ENCODE measurements at regions not wholly inside any gene's neighbourhood (a gene's known extent, or its start where the extent isn't known, plus 50 kb on each side); places are given as distances from the start of the nearest gene placed in this dataset.
A peak's percentile ranks its signal among the peaks of the same experiment; 100 is the strongest.

DNA sequence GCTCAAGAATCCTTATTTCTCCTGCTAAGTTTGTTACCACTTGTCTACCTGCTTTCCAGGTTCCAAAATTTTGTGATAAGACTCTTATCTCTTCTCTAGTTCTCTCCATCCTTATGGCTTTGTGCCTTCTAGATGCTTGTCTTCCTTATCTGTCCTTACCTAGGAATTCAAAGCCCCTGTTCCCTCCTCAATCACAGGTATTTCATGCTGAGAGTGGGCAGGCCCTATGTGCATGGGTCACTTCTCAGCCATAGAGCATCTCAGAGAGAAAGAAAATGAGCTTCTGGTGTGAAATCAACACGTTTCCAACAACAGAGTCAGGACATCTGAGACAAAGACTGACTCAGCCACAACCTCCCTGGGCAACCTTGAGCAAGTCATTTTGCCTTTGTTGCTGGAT is 214.1 kb upstream of the TLE3 start:
- TF ChIP-seq SUZ12 (IDR thresholded peaks at IDR 0.05; ENCODE audit: extremely low read depth, insufficient read depth, insufficient read length) (no peak), ZNF274 (IDR thresholded peaks at IDR 0.05; ENCODE audit: low read depth, low read length) (no peak), YY1 (IDR thresholded peaks at IDR 0.05; ENCODE audit: insufficient read depth, insufficient read length) (no peak)
- no peaks in the 10 kb centered on the region for H3K9me3 ChIP-seq (ENCODE audit: insufficient read depth, low read length)

GRCh38 chr15:70309716-70310115 is 212.0 kb upstream of the TLE3 start:
- TF ChIP-seq YY1 (IDR thresholded peaks at IDR 0.05; ENCODE audit: insufficient read depth, insufficient read length), result no peak
- no peak for TF ChIP-seq ZNF274 (IDR thresholded peaks at IDR 0.05; ENCODE audit: low read depth, low read length)
- no peak for TF ChIP-seq SUZ12 (IDR thresholded peaks at IDR 0.05; ENCODE audit: extremely low read depth, insufficient read depth, insufficient read length)
- Histone ChIP-seq H3K4me1 (ENCODE audit: insufficient read depth, insufficient read length) (peaks cover 12% of the 10 kb centered on the region), H3K9ac (ENCODE audit: insufficient read length, low read depth) (no peak overlapping the region), H3K27me3 (ENCODE audit: insufficient read depth, insufficient read length) (no peaks in the 10 kb centered on the region), H3K9me3 (ENCODE audit: insufficient read depth, low read length) (no peaks in the 10 kb centered on the region; the same call in 1 of the 2 replicates), H3K4me3 (ENCODE audit: insufficient read length, low read depth) (no peak overlapping the region), H3K36me3 (ENCODE audit: insufficient read depth, insufficient read length, low read length) (no peaks in the 10 kb centered on the region)
- DNase-seq (ENCODE audit: low read depth, low spot score), result peak; percentile 47

More for the DNA sequence above, 214.1 kb upstream of the TLE3 start:
- Histone ChIP-seq H3K27me3 (ENCODE audit: insufficient read depth, insufficient read length) (no peaks in the 10 kb centered on the region), H3K4me3 (ENCODE audit: insufficient read length, low read depth) (no peak overlapping the region), H3K9ac (ENCODE audit: insufficient read length, low read depth) (no peak overlapping the region), H3K4me1 (ENCODE audit: insufficient read depth, insufficient read length) (peaks cover 12% of the 10 kb centered on the region), H3K36me3 (ENCODE audit: insufficient read depth, insufficient read length, low read length) (no peaks in the 10 kb centered on the region)
- no peak for DNase-seq (ENCODE audit: low read depth, low spot score)

DNA sequence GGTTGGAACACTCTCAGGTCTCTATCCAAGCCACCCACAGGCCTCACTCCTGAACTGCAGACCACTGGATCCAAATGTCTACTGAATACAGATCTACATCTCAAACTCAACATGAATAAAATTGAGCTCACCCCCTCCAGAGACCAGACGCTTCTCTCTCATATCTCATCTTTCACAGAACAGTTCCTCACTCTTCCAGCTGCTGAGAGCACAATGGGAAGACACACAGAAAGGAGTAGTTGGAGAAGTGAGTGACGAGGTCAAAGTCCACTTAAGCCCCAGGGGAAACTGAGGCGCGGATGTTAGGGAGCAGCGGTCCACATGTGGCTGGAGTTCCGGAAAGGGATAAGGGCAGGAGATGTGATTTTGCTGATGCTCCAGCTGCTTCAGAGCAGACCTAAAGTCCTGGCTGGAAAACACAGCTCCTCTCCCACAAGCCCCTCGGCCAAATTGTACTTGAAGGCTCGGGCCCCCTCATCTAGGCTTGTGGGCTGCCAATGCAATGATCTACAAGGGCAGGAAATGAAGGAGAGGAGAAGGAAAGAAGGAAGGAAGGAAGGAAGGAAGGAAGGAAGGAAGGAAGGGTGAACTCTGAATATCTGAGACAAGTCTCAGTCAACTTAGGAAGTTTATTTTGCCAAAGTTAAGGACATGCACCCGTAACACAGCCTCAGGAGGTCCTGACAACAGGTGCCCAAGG is 211.2 kb upstream of the TLE3 start:
- Histone ChIP-seq H3K4me3 (ENCODE audit: insufficient read length, low read depth) (no peak overlapping the region), H3K9me3 (ENCODE audit: insufficient read depth, low read length) (no peaks in the 10 kb centered on the region; the same call in 1 of the 2 replicates), H3K27me3 (ENCODE audit: insufficient read depth, insufficient read length) (no peaks in the 10 kb centered on the region), H3K9ac (ENCODE audit: insufficient read length, low read depth) (no peak overlapping the region), H3K4me1 (ENCODE audit: insufficient read depth, insufficient read length) (peaks cover 9% of the 10 kb centered on the region), H3K36me3 (ENCODE audit: insufficient read depth, insufficient read length, low read length) (no peaks in the 10 kb centered on the region)
- TF ChIP-seq ZNF274 (IDR thresholded peaks at IDR 0.05; ENCODE audit: low read depth, low read length), result no peak
- TF ChIP-seq SUZ12 (IDR thresholded peaks at IDR 0.05; ENCODE audit: extremely low read depth, insufficient read depth, insufficient read length), result no peak
- TF ChIP-seq YY1 (IDR thresholded peaks at IDR 0.05; ENCODE audit: insufficient read depth, insufficient read length), result no peak
- DNase-seq (ENCODE audit: low read depth, low spot score), result no peak

GRCh38 chr15:70308011-70308734 is 210.5 kb upstream of the TLE3 start:
- H3K4me1 ChIP-seq (ENCODE audit: insufficient read depth, insufficient read length), result peaks cover 5% of the 10 kb centered on the region
- H3K27me3 ChIP-seq (ENCODE audit: insufficient read depth, insufficient read length), result no peaks in the 10 kb centered on the region
- H3K36me3 ChIP-seq (ENCODE audit: insufficient read depth, insufficient read length, low read length), result no peaks in the 10 kb centered on the region
- H3K4me3 ChIP-seq (ENCODE audit: insufficient read length, low read depth), result no peak overlapping the region
- no peaks in the 10 kb centered on the region; the same call in 1 of the 2 replicates for H3K9me3 ChIP-seq (ENCODE audit: insufficient read depth, low read length)
- DNase-seq (ENCODE audit: low read depth, low spot score), result no peak
- TF ChIP-seq YY1 (IDR thresholded peaks at IDR 0.05; ENCODE audit: insufficient read depth, insufficient read length) (no peak), SUZ12 (IDR thresholded peaks at IDR 0.05; ENCODE audit: extremely low read depth, insufficient read depth, insufficient read length) (no peak), ZNF274 (IDR thresholded peaks at IDR 0.05; ENCODE audit: low read depth, low read length) (no peak)
- no peak overlapping the region for H3K9ac ChIP-seq (ENCODE audit: insufficient read length, low read depth)

DNA sequence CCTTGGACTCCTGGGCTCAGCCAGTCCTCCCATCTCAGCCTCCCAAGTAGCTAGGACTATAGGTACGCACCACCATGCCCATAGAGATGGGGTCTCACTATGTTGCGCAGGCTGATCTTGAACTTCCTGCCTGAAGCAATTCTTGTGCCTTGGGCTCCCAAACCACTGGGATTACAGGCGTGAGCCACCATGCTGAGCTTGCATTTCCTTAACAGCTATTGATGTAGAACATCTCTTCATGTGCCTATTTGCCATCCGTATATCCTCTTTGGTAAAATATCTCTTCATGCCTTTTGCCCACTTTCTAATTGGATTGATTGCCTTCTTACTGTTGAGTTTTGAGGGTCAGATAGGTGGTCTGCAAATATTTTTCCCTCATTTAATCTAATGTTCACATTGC is 208.9 kb upstream of the TLE3 start:
- Histone ChIP-seq H3K36me3 (ENCODE audit: insufficient read depth, insufficient read length, low read length) (no peaks in the 10 kb centered on the region), H3K4me3 (ENCODE audit: insufficient read length, low read depth) (no peak overlapping the region), H3K9me3 (ENCODE audit: insufficient read depth, low read length) (no peaks in the 10 kb centered on the region; the same call in 1 of the 2 replicates), H3K9ac (ENCODE audit: insufficient read length, low read depth) (no peak overlapping the region), H3K4me1 (ENCODE audit: insufficient read depth, insufficient read length) (peaks cover 5% of the 10 kb centered on the region), H3K27me3 (ENCODE audit: insufficient read depth, insufficient read length) (no peaks in the 10 kb centered on the region)
- TF ChIP-seq ZNF274 (IDR thresholded peaks at IDR 0.05; ENCODE audit: low read depth, low read length), result no peak
- no peak for DNase-seq (ENCODE audit: low read depth, low spot score)

- no peak for TF ChIP-seq ZNF274 (IDR thresholded peaks at IDR 0.05; ENCODE audit: low read depth, low read length)
- no peak for TF ChIP-seq YY1 (IDR thresholded peaks at IDR 0.05; ENCODE audit: insufficient read depth, insufficient read length)
- no peak for TF ChIP-seq SUZ12 (IDR thresholded peaks at IDR 0.05; ENCODE audit: extremely low read depth, insufficient read depth, insufficient read length)
- H3K36me3 ChIP-seq (ENCODE audit: insufficient read depth, insufficient read length, low read length), result no peaks in the 10 kb centered on the region
- no peak for DNase-seq (ENCODE audit: low read depth, low spot score)
- no peaks in the 10 kb centered on the region; the same call in 1 of the 2 replicates for H3K9me3 ChIP-seq (ENCODE audit: insufficient read depth, low read length)
- peaks cover 3% of the 10 kb centered on the region for H3K4me1 ChIP-seq (ENCODE audit: insufficient read depth, insufficient read length)
- H3K27me3 ChIP-seq (ENCODE audit: insufficient read depth, insufficient read length), result no peaks in the 10 kb centered on the region
- H3K9ac ChIP-seq (ENCODE audit: insufficient read length, low read depth), result no peak overlapping the region
- no peak overlapping the region for H3K4me3 ChIP-seq (ENCODE audit: insufficient read length, low read depth)
Measured at GRCh38 chr15:70306081-70306480, 208.4 kb upstream of the TLE3 start.

GRCh38 chr15:70303981-70304380 is 206.3 kb upstream of the TLE3 start:
- TF ChIP-seq YY1 (IDR thresholded peaks at IDR 0.05; ENCODE audit: insufficient read depth, insufficient read length), result no peak
- no peaks in the 10 kb centered on the region for H3K36me3 ChIP-seq (ENCODE audit: insufficient read depth, insufficient read length, low read length)
- no peaks in the 10 kb centered on the region for H3K27me3 ChIP-seq (ENCODE audit: insufficient read depth, insufficient read length)
- no peak overlapping the region for H3K4me3 ChIP-seq (ENCODE audit: insufficient read length, low read depth)
- no peak for DNase-seq (ENCODE audit: low read depth, low spot score)
- H3K9me3 ChIP-seq (ENCODE audit: insufficient read depth, low read length), result no peaks in the 10 kb centered on the region; the same call in 1 of the 2 replicates
- no peak overlapping the region for H3K9ac ChIP-seq (ENCODE audit: insufficient read length, low read depth)
- H3K4me1 ChIP-seq (ENCODE audit: insufficient read depth, insufficient read length), result no peaks in the 10 kb centered on the region

Measured in NT2/D1 (cell line).